ENCODE measurements at regions not wholly inside any gene's neighbourhood (a gene's known extent, or its start where the extent isn't known, plus 50 kb on each side); places are given as distances from the start of the nearest gene placed in this dataset.

GRCh38 chr12:115421796-115422709 lies 738.1 kb upstream of the TBX3 start:
- no peaks in the 10 kb centered on the region for H3K36me3 ChIP-seq (ENCODE audit: control insufficient read depth in 2 of 4, insufficient read depth in 4 of 4, low read length in 3 of 4)
- no peaks in the 10 kb centered on the region for H4K20me1 ChIP-seq (replicated peaks in 1 of 2; ENCODE audit: control insufficient read depth in 1 of 2, insufficient read depth in 2 of 2, low read length in 2 of 2)
- no peaks in the 10 kb centered on the region for H3K9me3 ChIP-seq (ENCODE audit: insufficient read depth in 2 of 2, low read depth in 1 of 2, low read length in 1 of 2)
- no peak overlapping the region for H3K14ac ChIP-seq (ENCODE audit: insufficient read length)
- H4K8ac ChIP-seq (ENCODE audit: extremely low read depth, insufficient read depth, low read length) = no peak overlapping the region
- no peaks in the 10 kb centered on the region for H3K79me2 ChIP-seq (ENCODE audit: control insufficient read depth in 1 of 2, insufficient read depth in 2 of 2, low read length in 2 of 2)
- no peak overlapping the region for H3K18ac ChIP-seq (ENCODE audit: extremely low read depth, low read length)
- H2BK120ac ChIP-seq (replicated peaks; ENCODE audit: low read depth, low read length) = no peak overlapping the region
- no peak for FAIRE-seq
- H2AFZ ChIP-seq (ENCODE audit: low read length) = 0 out of 2 replicates have a peak overlapping the region, but pooled peaks have one; percentile 1
- WGBS, 2 experiments (ENCODE audit: extremely low coverage in 1 of 2, insufficient coverage in 1 of 2, insufficient read length in 1 of 2, insufficient replicate concordance in 2 of 2, low coverage in 1 of 2, low lambda C conversion rate in 2 of 2, missing lambda C conversion rate in 1 of 2) = 89% methylated on average over 9 of the region's 9 CpGs; no CpG with 5 or more reads in 1 of the 2 experiments
- no peak overlapping the region for H3K27ac ChIP-seq (ENCODE audit: low read depth, low read length)
- no peak overlapping the region for H2BK20ac ChIP-seq (ENCODE audit: low read length)
- H3K4ac ChIP-seq (replicated peaks; ENCODE audit: insufficient read length, low read depth, low read length) = no peak overlapping the region
- H3K23ac ChIP-seq (ENCODE audit: insufficient read length) = no peak overlapping the region
- H3K79me1 ChIP-seq (ENCODE audit: low read depth, low read length) = no peaks in the 10 kb centered on the region
- no peaks in the 10 kb centered on the region; the same call in 1 of the 2 replicates for H3K23me2 ChIP-seq (ENCODE audit: low read depth, low read length)
- no peak overlapping the region for H3K9ac ChIP-seq (replicated peaks in 1 of 4; ENCODE audit: extremely low read depth in 1 of 4, low read depth in 3 of 4, low read length in 3 of 4)
- H2BK15ac ChIP-seq (ENCODE audit: low read length) = no peak overlapping the region
- ChIA-PET POLR2A (ENCODE audit: partially characterized antibody) (interaction anchor here (1.5 kb wide), 1 partner anchor 10 kb away, joined by 3 read pairs; no protein-coding TSS in a partner anchor), CTCF (ENCODE audit: partially characterized antibody) (interaction anchor here (0.6 to 1.2 kb wide), 3 partner anchors 13 to 414 kb away, joined by 3 read pairs; no protein-coding TSS in a partner anchor)
- H3K4me1 ChIP-seq (replicated peaks in 1 of 4; ENCODE audit: control insufficient read depth in 3 of 4, insufficient read depth in 4 of 4, low read length in 3 of 4) = peaks cover 0 to 4% (median 0%) of the 10 kb centered on the region in 4 experiments; a peak in 1 of 7 replicates
- H2BK5ac ChIP-seq (ENCODE audit: low read depth, low read length) = no peak overlapping the region
- no peak overlapping the region for H4K5ac ChIP-seq (ENCODE audit: insufficient read length, low read depth, low read length)
- H2BK12ac ChIP-seq (ENCODE audit: low read depth, low read length) = no peak overlapping the region
- no peak overlapping the region for H3K4me3 ChIP-seq (ENCODE audit: extremely low read depth in 1 of 4, insufficient read depth in 2 of 4, low read depth in 3 of 4, low read length in 4 of 4)
- DNase-seq (ENCODE audit: low read depth in 1 of 2, low spot score in 2 of 2) = no peak
- no peak overlapping the region for H3K56ac ChIP-seq (replicated peaks; ENCODE audit: insufficient read length, low read depth, low read length)
- H4K91ac ChIP-seq (replicated peaks; ENCODE audit: insufficient read length, low read length) = no peak overlapping the region
- no peak overlapping the region for H2AK5ac ChIP-seq (ENCODE audit: low read depth, low read length)
- H3K27me3 ChIP-seq (replicated peaks in 1 of 4; ENCODE audit: control insufficient read depth in 3 of 4, extremely low read depth in 1 of 4, insufficient read depth in 3 of 4, low read length in 3 of 4) = 0 out of 7 replicates have a peak, but pooled peaks cover 0 to 3% (median 0%) of the 10 kb centered on the region in 4 experiments
- H3K4me2 ChIP-seq (ENCODE audit: insufficient read depth in 1 of 2, low read depth in 2 of 2, low read length in 2 of 2) = no peak overlapping the region
- no peak for TF ChIP-seq RNF2 (IDR thresholded peaks at IDR 0.05; ENCODE audit: borderline replicate concordance, low read depth, low read length, missing control alignments, poor library complexity, severe bottlenecking)
- TF ChIP-seq YY1 (IDR thresholded peaks at IDR 0.05; ENCODE audit: low read depth, low read length) = no peak
- no peak for TF ChIP-seq ATF2 (IDR thresholded peaks at IDR 0.05; ENCODE audit: low read length)
- TF ChIP-seq ATF3 (IDR thresholded peaks at IDR 0.05; ENCODE audit: insufficient read depth, low read depth, low read length) = no peak
- no peak for TF ChIP-seq SIN3A (conservative IDR thresholded peaks at IDR 0.05 in 1 of 2, IDR thresholded peaks at IDR 0.05 in 1 of 2; ENCODE audit: low read depth in 1 of 2, low read length in 2 of 2)
- TF ChIP-seq TCF12 (IDR thresholded peaks at IDR 0.05; ENCODE audit: low read depth, low read length) = no peak
- no peak for TF ChIP-seq ZNF274 (IDR thresholded peaks at IDR 0.05; ENCODE audit: borderline replicate concordance, extremely low read depth, low read length)
- no peak for TF ChIP-seq HDAC6 (IDR thresholded peaks at IDR 0.05; ENCODE audit: low read depth, low read length)
- TF ChIP-seq CEBPB (IDR thresholded peaks at IDR 0.05; ENCODE audit: low read depth, low read length) = no peak

All from H1 (cell line).